GM19324 (cell line): ENCODE measurements at regions not wholly inside any gene's neighbourhood (a gene's known extent, or its start where the extent isn't known, plus 50 kb on each side); places are given as distances from the start of the nearest gene placed in this dataset.

Experiments used
- ATAC-seq: cut with Tn5 transposase; IDR thresholded peaks from one replicate; pipeline ENCODE4 v1.9.1; 2021; ENCODE audit warnings: mild to moderate bottlenecking, moderate library complexity; ENCODE audit not compliant: unreplicated experiment, low FRiP score

GRCh38 chr15:31259562-31260252 is 66.9 kb upstream of the KLF13 start:
- ATAC-seq: no peak

DNA sequence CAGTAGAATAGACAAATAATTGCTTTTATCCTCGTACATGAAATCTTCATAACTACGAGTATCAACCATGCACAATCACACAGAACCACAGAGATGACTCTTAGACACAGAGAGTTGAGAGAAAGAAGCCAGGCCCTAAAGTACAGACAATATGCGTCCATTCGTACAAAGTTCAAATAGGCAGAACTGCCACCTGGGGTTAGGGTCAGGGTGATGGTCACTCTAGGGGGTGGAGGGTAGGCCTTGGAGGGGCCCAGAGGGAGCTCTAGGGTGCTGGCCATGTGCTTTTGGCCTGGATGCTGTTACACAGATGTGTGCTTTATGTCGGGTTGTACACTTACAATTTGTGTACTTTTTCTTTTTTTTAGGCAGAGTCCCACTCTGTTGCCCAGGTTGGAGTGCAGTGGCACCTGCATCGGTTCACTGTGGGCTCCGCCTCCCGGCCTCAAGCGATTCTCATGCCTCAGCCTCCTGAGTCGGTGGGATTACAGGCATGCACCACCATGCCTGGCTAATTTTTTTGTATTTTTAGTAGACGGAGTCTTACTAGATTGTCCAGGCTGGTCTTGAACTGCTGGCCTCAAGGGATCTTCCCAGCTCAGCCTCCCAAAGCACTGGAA is 65.9 kb upstream of the KLF13 start:
- no peak for ATAC-seq

GRCh38 chr15:31261266-31262142 is 65.1 kb upstream of the KLF13 start:
- ATAC-seq: no peak

- ATAC-seq: no peak
Measured at GRCh38 chr15:31262143-31262530, 64.5 kb upstream of the KLF13 start.

- ATAC-seq: peak; percentile 21
Measured at GRCh38 chr15:31262901-31263671, 63.5 kb upstream of the KLF13 start.

GRCh38 chr15:31263751-31264558 is 62.7 kb upstream of the KLF13 start:
- peak; percentile 33 for ATAC-seq

DNA sequence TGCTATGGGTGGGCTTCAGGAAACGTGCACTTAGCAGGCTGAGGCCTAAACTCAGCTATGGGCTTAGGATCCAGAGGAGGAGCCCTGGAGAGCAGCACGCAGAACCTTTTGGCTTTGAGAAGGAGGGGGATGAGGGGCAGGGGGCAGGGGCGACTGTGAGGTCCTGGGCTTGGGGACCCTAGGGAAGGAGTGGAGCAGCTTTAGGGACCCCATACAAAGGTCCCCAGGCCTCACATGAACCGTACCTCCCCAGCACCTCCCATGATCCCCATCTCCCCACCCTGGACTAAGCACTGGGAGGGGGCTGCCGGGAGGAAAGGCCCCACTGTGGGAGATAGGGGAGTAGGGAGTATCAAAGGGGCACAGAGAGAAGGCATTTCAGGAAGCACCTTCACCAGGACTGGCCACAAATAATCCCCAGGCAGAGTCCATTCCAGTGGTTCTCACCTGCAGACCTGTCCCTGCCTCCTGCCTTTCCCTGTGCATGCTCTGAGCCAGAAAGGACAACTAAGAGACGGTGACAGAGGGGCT is 62.0 kb upstream of the KLF13 start:
- ATAC-seq: no peak

- peak; percentile 1 for ATAC-seq
Measured at GRCh38 chr15:31265090-31265870, 61.4 kb upstream of the KLF13 start.

DNA sequence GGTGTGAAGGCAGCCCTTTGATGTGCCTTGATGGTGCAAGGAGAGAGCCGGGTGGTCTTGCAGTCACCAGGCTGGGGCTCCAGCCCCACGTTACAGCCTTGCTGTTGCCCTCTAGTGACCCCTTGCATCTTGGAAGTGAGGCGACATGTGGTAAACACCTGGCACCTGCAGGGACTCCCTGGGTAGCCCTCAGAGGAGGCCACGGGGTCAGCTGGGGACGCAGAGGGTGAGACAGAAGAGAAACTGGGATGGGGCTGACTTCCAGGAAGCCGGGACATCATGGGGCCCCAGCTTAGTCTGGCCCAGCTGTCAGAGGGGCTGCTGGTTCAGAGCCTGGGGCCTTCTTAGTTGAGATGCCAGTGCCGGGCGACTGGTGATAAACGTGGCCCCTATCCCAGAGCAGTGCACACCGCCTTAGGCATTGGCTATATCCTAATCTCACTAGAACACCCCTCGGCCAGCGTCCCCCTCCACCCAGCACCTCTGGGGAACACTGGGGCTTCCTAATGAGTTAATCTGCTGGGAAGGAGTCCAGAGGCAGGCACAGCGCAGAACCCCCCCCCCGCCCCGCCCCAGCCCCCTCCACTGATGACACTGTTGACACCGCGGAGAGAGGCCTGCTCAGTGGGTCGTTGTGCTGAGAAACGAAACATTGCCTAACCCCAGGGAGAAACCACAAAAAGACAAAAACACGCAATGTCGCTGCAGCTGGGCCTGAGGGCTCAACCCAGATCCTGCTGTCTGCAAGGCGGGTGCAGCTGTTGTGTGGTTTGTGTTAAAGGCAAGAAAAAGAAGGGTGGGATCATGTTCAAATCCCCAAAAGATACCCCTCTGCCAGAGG is 60.5 kb upstream of the KLF13 start:
- peak; percentile 39 for ATAC-seq

DNA sequence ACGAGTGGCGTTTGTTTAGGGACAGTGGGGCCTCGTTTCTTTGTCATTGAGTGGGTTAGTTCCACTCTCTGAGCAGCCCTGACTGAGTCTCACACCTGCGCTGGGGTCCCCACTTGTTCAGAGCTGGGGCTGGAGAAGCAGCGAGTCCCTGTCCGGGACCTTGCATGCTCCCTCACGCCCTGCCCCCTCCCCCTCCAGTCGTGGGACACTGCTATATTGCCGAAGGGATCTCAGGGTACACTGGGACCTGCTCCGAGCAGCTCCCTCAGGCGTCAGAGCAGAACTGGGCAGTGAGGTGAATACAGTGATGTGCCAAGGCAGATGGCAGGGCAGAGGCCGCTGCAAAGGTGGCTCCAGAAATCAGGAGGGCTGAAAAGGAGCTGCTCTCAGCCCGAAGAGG is 59.9 kb upstream of the KLF13 start:
- peak; percentile 13 for ATAC-seq

- no peak for ATAC-seq
Measured at GRCh38 chr15:31267161-31268107, 59.2 kb upstream of the KLF13 start.

GRCh38 chr15:31268108-31268501 is 58.5 kb upstream of the KLF13 start:
- ATAC-seq: no peak

DNA sequence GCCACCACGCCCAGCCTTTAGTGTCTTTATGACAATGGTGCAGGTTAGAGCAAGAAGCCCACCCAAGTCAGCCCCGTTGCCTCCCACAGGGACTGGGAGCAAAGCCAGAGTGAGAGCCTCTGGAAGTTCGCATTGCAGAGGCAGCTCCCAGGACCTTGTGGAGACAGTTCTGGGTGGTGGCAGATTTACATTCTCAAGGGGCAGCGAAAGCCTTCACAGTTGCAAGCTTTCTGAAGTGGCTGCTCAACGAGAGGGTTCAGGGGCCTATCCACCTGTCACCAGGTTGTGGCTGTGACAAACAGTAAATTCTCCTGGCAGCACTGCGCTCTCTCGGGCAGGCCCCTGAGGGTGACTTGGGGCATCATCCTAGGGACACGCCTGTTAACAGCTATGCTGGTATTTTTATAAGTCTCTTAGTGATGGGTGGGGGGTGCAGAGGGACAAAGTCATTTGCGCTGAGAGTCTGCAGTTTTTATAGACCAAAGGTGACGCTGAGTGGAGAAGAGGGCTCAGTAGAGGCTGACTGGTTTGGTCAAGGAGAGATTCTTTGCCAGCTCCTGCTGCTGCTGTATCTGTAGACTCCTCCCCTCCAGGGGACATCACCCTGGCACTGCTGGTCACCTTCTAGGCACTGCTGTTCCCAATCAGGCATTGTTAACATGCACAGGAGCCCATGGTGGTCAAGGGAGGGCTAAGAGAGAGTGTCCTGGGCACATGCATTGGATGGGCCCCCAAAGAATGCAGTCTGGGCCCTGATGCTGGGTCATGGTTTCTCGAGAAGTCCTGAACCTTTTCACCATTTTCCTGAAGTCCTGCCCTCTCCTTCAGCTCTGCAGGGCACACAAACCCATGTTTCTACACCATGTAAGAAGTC is 57.5 kb upstream of the KLF13 start:
- ATAC-seq: no peak

DNA sequence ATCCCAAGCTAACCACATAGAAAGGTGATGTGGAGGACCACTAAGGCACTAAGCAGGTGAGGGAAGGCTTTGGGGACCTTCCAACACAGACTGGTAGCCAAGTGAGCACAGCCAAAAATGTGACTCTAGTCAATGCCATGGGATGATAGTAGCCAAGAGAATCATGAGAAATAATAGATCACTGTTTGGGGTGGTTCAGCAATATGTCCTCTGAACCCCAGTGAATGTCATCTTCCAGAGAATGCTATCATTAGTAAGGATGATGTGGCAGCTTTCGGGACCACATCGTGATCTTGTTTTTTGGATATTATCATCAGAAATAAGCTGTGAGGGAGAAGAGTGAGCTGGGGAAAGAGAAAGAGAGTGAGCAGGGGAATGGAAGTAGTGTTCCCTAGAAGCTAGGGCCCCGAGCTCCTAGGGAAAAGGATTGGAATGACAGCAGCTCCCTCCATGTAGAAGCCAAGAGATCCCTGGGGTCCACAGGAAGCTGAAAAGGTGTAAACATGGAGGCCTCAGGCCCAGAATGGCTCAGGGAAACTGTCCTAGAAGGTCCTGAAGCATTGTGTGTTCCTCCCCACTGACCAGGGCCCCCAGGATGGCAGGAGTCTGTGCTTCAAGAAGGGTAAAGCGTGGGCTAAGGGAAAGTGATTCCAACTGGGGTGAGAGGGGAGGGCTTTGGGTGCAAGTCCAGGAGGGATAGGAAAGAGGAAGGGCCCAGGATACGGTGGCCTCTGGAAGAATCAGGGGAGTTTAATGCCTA is 56.6 kb upstream of the KLF13 start:
- no peak for ATAC-seq

- no peak for ATAC-seq
Measured at GRCh38 chr15:31270767-31271166, 55.9 kb upstream of the KLF13 start.
